ENCODE measurements at regions not wholly inside any gene's neighbourhood (a gene's known extent, or its start where the extent isn't known, plus 50 kb on each side); places are given as distances from the start of the nearest gene placed in this dataset.
A peak's percentile ranks its signal among the peaks of the same experiment; 100 is the strongest.
"Not testable (repeated sequence)": the region's sequence is repeated elsewhere in the genome, so short reads cannot be mapped to it uniquely, and the experiment has no call there.

DNA sequence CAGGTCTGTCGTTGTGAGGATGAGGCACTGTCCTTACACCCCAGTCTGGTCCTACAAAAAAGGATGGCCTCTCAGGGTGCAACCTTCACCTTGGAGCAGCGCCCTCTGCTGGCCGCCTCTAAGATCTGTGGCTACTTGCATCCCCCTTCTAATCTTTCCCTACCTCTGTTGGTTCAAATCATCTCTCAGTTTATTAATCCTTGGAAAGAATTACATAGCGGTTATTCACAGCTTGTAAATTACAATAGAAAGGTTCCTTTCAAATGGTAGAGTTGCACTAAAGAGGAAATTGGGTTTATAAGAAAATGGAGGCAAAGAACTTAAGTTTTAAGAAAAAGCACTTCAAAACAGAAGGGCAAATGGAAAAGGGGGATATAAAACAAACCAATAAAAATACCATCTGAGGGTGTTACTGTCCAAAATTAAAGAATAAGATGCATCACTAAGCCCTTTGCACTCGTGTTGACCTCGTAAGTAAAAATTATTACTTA, 102.0 kb upstream of the PLEKHM1 start:
- DNase-seq, result not testable (repeated sequence)

DNA sequence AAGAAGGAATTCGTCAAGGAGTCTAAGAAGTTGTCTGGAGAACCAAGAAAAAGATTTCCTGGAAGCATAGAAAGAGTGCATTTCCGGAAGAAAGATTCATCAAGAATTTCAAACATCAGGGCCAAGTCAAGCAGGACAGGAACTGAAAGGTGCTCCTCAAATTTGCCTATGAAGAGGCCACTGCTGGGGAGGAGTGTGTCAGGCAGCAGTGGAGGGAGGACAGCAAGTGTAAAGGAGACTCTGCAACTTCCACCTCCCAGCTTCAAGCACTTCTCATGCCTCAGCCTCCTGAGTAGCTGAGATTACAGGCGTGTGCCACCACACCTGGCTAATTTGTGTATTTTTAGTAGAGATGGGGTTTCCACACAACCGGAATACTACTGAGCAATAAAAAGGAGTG, 105.8 kb upstream of the PLEKHM1 start:
- DNase-seq, result not testable (repeated sequence)

DNA sequence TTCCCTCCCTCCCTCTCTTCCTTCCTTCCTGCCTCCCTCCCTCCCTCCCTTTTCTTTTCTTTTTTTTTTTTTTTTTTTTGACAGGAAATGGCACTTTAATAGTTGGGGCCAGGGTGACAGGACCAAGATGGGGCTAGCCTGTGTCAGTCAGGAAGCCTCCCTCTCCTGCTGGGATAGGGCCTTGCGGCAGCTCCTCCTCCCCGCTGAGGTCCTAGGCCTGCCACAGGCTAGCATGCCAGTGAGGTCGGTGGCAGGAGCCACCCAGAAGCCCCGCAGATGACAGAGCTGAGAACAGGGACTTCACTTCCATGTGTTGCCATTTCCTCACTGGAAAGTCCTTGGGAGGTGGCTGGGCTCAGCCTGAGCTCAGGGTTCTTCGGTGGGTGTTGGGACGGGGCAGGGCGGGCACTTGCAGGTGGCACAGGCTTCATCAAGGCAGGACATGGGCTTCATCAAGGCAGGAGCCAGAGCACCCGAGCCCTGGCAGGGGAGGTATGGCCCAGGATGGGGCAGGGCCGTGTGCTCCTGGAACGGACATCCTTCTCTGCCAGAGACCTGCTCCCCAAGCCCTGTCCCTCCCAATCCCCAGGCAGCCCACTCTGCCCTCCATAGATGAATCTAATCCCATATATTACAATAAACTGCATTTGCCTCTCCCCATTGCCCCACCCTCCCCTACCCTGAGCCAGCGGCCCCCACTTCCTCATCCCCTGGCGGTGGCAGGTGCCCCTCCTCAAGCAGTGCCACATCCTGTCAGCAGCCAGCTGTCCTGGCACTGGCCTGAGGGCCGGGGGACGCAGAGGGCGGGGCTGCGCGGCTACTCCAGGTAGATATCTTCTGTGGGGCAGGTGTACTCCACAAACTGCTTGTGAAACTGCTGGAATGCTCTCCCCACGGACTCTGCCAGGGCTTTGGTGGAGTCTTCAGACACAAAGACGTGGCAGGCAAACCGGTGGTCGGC, 109.8 kb upstream of the PLEKHM1 start:
- not testable (repeated sequence) for DNase-seq

DNA sequence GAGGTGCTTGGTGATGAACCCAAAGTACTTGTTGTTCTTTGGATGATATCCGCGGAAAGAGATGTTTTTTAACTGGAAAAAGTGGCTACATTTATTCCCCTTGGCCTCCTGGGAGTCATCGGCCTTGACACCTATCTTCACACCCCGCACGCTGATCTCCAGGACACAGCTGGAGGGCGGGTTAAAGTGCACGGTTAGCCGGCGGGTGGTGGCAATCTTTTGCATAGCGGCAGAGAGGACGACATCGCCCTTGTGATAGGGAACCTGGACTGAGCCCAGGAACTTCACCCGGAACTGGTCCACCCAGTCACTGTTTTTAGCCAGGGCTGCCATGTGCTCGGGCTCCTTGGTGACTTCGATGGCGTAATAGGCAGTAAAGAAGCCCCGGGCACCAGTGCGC, 110.5 kb upstream of the PLEKHM1 start:
- not testable (repeated sequence) for DNase-seq

DNA sequence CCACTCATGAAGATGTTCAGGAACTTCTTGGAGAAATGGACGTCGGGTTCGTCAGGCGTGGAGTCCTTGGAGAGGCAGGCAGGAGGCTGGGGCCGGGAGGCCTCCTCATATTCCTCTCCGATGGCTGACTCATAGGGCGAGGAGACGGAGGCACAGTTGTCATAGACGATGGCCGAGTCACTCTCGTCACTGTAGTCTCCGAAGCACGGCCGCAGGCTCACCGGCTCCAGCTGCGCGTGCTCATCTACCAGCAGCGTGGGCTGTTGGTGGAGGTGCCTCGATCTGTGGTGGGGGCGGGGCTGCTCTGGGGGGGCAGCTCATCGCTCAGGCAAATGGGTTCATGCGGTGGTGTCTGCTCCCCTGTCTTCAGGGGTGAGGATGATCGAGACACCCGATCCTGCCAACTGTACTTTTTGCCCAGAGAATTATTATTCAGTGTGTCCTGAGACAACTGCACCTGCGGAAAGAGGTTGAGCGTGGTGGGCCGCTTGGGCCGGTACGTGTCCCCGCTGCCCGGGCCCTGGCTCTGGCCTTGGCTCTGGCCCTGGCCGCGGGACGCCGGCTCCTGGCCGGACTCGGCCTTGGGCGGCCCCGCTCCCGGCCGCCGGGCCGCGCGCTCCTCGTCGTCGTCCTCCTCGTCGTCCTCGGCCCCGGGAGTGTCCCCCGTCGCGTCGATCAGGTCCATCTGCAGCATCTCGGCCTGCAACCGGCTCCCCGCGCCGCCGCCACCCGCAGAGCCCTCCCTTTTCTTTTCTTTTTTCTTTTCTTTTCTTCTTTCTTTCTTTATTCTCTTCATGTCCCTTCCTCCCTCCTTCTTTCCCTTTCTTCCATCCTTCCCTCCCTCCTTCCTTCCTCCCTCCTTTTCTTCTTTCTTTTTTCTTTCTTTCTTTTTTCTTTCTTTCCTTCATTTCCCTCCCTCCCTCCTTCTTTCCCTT, 111.4 kb upstream of the PLEKHM1 start:
- not testable (repeated sequence) for DNase-seq

DNA sequence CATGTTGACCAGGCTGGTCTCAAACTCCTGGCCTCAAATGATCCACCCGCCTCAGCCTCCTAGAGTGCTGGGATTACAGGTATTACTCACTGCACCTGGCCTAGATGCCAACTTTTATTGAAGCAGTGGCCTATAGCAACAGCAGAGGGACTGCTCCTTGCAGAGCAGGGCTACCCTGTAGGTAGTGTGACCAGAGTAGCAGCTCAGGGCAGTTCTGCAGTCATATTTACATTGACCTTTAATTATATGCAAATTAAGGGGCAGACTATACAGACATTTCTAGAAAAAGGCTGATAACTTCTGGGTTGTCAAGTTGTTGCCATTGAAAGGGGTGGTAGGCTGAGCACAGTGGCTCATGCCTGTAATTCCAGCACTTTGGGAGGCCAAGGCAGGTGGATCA, 115.2 kb upstream of the PLEKHM1 start:
- not testable (repeated sequence) for DNase-seq

DNA sequence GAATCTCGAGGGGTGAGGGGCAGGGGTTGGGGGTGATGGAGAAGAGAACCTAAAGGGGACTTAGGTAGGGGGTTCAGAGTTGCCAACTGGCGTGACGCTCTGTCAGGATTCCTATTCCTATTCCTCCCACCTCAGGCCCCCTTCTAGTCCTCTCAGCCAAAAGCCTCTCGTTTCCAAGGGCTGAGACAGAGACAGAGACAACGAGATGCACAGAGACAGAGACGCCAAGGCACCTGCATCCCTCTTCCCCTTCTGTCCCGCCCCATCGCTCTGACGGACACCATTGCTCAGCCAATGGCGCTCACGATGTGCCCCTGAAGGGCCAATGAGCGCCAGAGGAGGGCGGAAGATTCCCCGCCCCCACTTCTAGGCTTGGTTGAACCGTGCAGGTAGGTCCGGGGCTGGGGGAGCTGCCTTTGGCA, 129.5 kb upstream of the PLEKHM1 start:
- not testable (repeated sequence) for DNase-seq

DNA sequence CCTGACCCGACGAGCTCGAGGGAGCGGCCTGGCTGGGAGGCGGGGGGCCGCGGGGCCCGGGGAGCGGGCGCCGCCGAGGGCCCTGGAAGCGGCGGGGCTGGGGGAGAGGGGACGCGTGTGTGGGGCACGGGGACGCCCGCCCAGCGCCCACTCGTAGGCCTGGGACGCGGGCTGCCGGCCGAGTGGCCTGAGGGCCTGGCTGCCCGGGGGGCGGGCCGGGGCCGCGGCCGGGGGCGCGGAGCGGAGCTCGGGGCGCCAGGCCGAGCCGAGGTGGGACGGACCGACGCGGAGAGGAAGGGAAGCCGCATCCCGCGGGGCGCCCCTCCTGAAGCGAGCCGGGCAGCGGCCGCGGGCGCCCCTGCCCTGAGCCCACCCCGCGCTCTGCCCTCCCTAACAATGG, 129.9 kb upstream of the PLEKHM1 start:
- DNase-seq, result peak; percentile 50

DNA sequence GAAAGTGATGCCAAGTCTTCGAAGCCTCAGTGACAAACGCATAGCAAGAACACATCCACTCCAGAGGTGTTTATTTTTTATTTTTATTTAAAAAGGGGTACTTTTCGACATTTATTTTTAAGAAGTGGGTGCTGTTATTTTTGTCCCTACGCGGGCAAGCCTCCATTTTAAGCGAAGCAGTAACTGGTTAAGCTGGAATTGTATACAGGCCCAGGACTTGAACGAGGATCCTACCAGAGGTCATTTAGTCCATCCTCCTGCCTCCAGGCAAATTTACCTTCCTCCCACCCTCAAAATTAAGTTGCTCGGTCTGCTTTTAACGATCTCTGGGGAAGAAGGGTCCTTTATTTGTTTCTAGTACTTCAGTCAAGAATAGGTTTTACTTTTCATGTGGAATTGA, 130.6 kb upstream of the PLEKHM1 start:
- not testable (repeated sequence) for DNase-seq

DNA sequence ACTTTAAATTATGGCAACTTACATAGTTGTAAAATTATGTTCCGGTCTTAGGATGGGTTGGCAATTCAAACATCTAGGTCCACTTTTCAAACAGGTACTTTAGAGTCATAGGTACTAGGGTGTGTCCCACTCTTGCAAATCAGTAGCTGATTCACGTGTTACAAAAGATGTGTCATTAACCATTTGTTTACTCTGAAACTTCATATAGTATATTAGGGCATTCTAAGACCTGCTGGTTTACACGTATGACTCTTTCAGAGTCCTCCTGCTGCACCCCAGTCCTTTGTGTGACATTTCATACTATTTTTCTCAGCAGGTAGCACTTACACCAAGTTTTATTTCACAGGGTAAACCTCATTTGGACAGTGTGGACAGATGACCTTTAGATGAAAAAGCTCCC, 131.8 kb upstream of the PLEKHM1 start:
- DNase-seq, result not testable (repeated sequence)

DNA sequence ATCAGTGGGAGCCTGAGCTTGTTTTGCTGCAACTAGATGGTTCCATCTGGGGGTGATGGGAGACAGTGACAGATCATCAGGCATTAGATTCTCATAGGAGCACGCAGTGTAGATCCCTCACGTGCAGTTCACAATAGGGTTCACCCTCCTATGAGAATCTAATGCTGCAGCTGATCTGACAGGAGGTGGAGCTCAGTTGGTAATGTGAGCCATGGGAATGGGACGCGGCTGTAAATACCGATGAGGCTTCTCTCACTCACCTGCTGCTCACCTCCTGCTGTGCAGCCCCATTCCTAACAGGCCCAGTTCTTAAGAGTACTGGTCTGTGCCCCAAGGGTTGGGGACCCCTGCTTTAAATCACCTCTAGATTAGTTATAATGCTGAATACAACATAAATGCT, 137.5 kb upstream of the PLEKHM1 start:
- no peak for DNase-seq

DNA sequence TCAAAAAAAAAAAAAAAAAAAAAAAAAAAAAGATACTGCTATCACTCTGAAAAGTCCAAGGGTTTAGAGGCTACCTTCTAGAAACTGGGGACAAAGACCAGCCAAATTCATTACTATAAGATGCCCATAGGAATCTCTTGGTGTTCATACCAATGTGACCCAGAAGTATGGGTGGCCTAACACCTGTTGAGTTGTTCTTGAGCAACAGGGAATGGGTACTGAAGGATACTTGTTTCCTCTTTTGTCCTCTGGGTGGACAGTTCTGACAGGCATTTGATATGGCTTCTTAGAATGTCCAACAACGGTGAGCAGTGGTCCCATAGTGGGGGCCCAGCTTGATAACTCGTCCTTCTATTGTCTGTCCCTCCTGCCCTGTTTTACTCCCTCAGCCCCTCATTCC, 141.4 kb upstream of the PLEKHM1 start:
- no peak for DNase-seq

DNA sequence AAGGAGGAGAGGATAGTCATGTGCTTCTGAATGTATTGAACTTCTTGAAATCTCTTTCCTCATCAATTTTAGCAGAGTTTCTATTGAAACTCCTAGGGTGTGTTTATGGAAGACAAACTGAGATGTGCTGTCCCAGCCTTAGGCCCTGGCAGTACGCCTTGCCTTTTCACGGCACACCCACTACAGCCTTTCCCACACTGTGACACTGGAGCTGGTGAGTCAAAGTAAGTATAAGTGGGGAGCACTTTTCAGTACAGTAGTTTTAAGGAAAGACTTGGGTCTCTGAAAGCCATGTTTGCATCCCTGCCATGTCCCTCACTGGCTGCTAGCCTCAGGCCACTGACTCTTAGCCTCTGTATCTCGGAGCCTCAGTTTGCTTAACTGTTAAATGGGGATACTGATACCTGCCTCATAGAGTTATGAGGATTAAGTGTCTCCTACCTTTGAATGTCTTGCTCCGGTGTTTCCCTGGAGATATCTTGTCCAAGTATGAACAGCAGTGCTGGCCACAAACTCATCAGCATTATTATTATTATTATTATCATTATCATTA, 144.7 kb upstream of the CRHR1 start:
- no peak for DNase-seq

DNA sequence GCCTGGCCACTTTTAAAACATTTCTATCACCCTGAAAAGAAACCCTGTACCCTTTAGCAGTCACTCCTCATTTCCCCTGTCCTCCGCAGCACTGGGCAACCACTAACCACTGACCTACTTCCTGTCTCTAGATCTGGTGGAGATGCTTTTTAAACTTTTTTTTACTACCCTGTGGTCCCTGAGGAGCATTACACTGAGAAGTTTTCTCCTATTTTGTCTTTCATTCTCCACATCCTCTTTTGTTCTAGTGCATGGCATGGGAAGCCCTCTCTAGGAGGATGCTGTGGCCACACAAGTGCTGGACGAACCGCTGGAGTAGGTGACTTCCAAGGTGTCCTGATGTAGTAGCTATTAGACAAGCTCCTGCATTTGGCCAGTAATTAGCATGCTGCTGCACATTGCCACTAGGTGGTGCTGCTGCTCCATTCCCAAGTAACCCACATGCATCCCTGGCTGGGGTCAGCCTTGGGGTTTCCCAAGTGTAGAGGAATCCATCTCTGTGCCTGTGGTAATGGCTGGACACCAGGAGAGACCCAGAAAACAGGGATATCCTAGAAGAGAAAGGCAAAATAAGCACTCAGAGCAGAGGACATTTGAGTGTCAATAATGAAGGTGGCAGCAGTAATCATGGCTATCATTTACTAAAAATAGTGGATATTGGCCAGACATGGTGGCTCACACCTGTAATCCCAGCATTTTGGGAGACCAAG, 143.8 kb upstream of the CRHR1 start:
- DNase-seq, result peak; percentile 75

DNA sequence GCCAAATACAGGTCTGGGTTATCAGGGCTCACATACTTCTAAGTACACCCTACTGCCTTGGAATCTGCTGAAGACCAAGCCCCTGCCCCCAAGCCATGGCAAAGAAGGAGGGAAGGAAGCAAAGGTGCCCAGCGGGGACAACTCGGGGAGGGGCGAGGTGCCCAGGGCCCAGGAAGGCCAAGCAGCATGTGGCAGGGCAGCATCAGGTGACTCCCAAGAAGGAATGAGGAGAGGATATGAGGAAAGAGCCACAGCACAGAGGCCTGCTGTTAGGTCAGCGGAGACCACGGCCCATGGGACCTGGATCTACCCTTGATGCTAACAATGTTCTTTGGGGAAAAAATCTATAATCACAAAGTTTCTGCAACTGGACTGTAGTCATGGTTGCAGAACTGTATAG, 142.6 kb upstream of the CRHR1 start:
- DNase-seq, result no peak

DNA sequence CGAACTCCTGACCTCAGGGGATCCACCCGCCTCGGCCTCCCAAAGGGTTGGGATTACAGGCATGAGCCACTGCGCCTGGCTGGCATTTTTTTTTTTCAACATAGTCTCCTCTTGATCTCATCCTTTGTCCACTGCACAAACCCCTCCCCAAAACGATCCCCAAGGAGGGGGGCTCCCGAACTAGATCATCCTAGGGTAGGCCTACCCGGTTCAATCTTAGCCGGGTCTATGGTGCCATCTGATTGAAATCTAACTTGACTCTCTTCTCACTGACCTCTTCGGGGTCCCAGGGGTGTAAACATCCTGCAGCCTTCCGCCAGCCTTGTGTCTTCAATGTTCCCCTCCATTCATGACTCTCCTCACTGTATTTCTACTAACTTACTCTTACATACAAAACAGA, 140.5 kb upstream of the CRHR1 start:
- no peak for DNase-seq

DNA sequence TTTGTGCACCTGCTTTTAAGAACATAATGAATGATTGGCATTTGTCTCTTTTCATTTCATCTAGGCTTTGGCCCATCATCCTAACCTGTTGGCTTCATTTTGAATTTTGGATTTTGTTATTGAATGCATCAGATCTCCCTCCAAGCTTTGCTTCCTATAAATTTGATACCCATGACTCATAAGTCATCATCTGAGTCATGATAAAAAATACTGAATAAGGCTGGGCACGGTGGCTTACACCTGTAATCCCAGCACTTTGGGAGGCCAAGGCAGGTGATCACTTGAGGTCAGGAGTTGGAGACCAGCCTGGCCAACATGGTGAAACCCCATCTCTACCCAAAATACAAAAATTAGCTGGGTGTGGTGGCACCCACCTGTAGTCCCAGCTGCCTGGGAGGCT, 139.5 kb upstream of the CRHR1 start:
- not testable (repeated sequence) for DNase-seq

DNA sequence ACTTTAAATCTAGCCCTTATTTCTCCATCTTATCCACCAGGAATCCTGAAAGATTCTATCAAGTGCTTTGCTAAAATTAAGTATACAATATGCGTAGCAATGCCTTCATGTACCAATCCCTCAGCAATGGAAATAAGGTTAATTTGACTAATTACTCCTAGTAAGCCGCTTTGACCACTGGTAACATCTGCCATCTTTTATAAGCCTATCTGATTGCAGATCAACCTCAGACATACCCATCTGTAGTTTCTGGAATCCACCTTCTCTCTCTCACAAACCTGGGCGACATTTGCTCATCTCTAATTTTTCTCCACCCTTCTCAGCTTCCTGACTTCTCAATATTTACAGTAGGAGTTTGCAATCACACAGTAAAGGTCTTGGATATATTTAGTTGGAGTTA, 138.8 kb upstream of the CRHR1 start:
- no peak for DNase-seq

DNA sequence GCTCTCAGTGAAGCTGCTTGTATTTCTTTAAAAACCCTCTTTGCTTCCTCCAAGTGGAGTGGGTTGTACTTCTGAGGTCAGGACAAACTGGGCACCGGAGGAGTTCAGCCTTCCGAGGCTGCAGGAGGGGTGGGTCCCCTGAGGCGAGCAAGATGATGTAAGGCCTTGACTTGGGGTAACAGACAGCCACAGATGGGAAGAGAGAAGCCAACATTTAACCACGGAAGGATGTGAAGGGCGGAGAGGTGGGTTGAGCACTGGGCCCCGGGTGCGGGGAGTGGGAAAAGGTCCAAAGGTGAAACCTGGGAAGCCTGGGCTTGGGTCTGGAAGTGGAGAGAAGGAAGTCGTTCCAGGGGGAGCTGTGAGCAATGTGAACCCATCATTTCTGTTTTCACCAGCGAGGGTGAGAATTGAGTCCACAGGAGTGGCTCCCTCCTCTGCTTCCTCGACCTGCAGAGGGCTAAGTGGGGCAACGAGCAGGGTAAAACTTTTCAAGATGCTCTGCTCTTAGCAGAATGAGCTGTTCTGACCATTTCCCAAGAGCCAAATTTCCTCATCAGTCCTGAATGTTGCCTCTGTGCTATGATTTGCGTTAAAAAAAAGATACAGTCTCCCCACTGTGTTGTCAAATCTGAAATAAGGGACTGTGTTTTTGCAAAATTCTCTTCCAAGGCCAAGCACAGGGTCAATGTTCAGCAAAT, 137.7 kb upstream of the CRHR1 start:
- DNase-seq, result no peak

DNA sequence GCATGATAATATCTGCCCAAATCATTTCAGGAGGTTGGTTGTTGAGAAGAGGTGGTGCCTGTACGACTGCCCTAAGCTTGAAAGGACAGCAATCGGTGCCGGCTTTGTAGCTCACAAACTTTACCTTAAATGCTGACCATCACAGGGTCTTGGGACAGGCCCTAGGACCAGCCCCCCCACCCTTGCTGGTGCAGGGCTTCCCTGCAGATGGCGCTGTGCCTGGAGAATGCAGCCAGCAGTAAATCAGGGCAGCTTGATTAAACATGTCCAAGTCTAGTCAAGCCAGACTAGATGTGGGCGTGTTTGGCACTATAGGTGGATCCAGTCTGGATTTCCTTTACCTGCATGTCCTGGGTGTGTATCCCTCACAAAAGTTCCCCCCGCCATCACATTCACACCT, 135.5 kb upstream of the CRHR1 start:
- no peak for DNase-seq

DNA sequence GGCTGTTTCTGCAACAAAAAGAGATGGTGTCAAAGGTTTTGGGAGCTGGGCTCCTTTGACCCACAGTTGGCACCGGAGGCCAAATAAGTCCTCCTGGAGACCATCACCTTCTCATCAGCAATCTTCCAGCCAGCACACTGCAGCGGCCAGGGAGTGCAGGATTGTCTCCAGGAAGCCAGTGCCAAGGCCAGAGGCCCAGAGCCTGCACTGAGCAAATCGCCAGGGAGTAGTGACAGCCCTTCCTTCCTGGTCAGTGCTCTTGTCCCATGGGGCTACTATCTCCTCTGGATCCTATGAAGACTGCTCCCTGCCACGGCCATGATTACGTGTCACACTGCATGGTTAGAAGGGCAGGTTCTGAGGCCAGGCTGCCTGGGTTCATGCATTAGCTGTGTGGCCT, 134.3 kb upstream of the CRHR1 start:
- DNase-seq, result no peak

DNA sequence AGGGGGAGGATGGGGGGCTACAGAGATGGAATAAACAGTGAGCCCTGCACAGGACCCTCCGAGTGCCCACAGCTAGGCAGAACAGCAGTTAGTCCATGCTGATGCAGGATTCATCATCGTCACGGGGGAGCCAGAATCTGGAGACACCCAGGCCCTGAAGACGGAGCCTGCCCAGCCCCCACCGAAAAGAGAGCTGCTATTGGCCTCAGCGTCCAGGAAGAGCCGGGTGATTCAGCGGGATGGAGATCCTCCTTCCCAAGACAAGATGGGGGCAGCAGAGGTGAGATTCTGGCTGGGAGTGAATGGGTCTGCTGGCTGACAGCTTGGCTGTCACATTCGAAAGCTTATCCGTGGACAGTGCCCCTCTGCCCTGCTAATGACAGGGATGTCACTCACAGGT, 133.6 kb upstream of the CRHR1 start:
- no peak for DNase-seq

Data from activated CD4-positive, CD25-positive, alpha-beta regulatory T cell treated with anti-CD3 and anti-CD28 coated beads, Interleukin-2, amount 50 U/mL, for 72 hours (primary cell).